ENCODE measurements at regions not wholly inside any gene's neighbourhood (a gene's known extent, or its start where the extent isn't known, plus 50 kb on each side); places are given as distances from the start of the nearest gene placed in this dataset.
"Not testable (repeated sequence)": the region's sequence is repeated elsewhere in the genome, so short reads cannot be mapped to it uniquely, and the experiment has no call there.

- no peak for FAIRE-seq
These were observed 308.6 kb upstream of the NRP1 start for GRCh38 chr10:33643042-33643441.

- FAIRE-seq = no peak
These were observed 304.4 kb upstream of the NRP1 start for GRCh38 chr10:33638891-33639290.

- no peak for FAIRE-seq
These were observed 303.9 kb upstream of the NRP1 start for GRCh38 chr10:33638374-33638773.

GRCh38 chr10:33635967-33636515 is 301.6 kb upstream of the NRP1 start:
- FAIRE-seq = no peak

GRCh38 chr10:33632432-33632831 is 298.0 kb upstream of the NRP1 start:
- peak; percentile 97 for FAIRE-seq

- FAIRE-seq = no peak
These were observed 297.5 kb upstream of the NRP1 start for GRCh38 chr10:33631991-33632390.

- FAIRE-seq = no peak
These were observed 296.3 kb upstream of the NRP1 start for GRCh38 chr10:33630761-33631160.

- peak; percentile 8 for FAIRE-seq
These were observed 293.1 kb upstream of the NRP1 start for GRCh38 chr10:33627611-33628010.

GRCh38 chr10:33626798-33627466 is 292.5 kb upstream of the NRP1 start:
- no peak for FAIRE-seq

GRCh38 chr10:33623669-33624068 is 289.2 kb upstream of the NRP1 start:
- no peak for FAIRE-seq

- FAIRE-seq = no peak
These were observed 286.6 kb upstream of the NRP1 start for GRCh38 chr10:33621101-33621500.

- FAIRE-seq = no peak
These were observed 283.7 kb upstream of the NRP1 start for GRCh38 chr10:33618196-33618595.

- FAIRE-seq = no peak
These were observed 283.1 kb upstream of the NRP1 start for GRCh38 chr10:33617381-33618080.

- FAIRE-seq = no peak
These were observed 282.5 kb upstream of the NRP1 start for GRCh38 chr10:33616956-33617355.

GRCh38 chr10:33612551-33612950 is 278.1 kb upstream of the NRP1 start:
- no peak for FAIRE-seq

- no peak for FAIRE-seq
These were observed 277.6 kb upstream of the NRP1 start for GRCh38 chr10:33612116-33612515.

- FAIRE-seq = no peak
These were observed 277.0 kb upstream of the NRP1 start for GRCh38 chr10:33611423-33611822.

- FAIRE-seq = no peak
These were observed 275.1 kb upstream of the NRP1 start for GRCh38 chr10:33609546-33609945.

- no peak for FAIRE-seq
These were observed 267.8 kb upstream of the NRP1 start for GRCh38 chr10:33602278-33602677.

GRCh38 chr10:33600381-33600780 is 265.9 kb upstream of the NRP1 start:
- FAIRE-seq = no peak

GRCh38 chr10:33596422-33596821 is 262.0 kb upstream of the NRP1 start:
- FAIRE-seq = no peak

- FAIRE-seq = no peak
These were observed 260.0 kb upstream of the NRP1 start for GRCh38 chr10:33594475-33594874.

GRCh38 chr10:33588974-33589600 is 254.6 kb upstream of the NRP1 start:
- no peak for FAIRE-seq

- FAIRE-seq = not testable (repeated sequence)
These were observed 250.1 kb upstream of the NRP1 start for GRCh38 chr10:33584596-33584995.
